ENCODE measurements at regions not wholly inside any gene's neighbourhood (a gene's known extent, or its start where the extent isn't known, plus 50 kb on each side); places are given as distances from the start of the nearest gene placed in this dataset.

DNA sequence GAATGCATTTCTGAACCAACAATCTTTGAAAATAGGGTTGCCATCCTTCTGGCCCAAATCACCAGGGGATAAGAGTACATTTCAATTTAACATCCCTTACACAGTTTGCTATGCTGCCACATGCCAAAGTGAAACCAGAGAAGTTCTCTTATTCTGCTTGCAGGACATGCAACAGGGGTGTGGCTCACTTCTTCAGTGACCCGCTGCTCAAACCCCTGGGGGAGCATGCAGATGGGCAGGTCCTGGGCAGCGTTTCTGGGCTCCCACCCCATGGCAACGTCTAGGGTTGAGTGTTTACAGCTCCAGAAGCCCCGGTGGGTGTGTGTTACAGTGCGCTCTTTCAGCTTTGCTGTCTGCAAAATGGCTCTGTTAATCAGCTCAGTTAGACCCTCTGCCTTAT, 1306.3 kb upstream of the TMEM132C start:
- ChIA-PET RAD21 (ENCODE audit: unreplicated experiment) (no interaction called here), SMC1A (ENCODE audit: uncharacterized antibody, unreplicated experiment) (no interaction called here), POLR2A (no interaction called here), CTCF (no interaction called here)
- DNase-seq (ENCODE audit: low read depth, low spot score) (no peak), ATAC-seq (no peak), FAIRE-seq (no peak)
- H3K4me3 ChIP-seq = no peak overlapping the region
- H3K4me2 ChIP-seq (ENCODE audit: control insufficient read depth, insufficient read depth) = no peak overlapping the region
- H3K27ac ChIP-seq (ENCODE audit: control insufficient read depth, insufficient read depth) = no peak overlapping the region
- no peaks in the 10 kb centered on the region for H3K36me3 ChIP-seq (ENCODE audit: control insufficient read depth in 2 of 2, insufficient read depth in 2 of 2, low read length in 1 of 2)
- no peaks in the 10 kb centered on the region for H3K9me3 ChIP-seq (replicated peaks; ENCODE audit: control insufficient read depth, insufficient read depth, low read length)
- H4K20me1 ChIP-seq (ENCODE audit: control insufficient read depth, insufficient read depth) = no peaks in the 10 kb centered on the region
- no peak overlapping the region for H2AFZ ChIP-seq (ENCODE audit: control insufficient read depth, low read depth, low read length)
- no peaks in the 10 kb centered on the region for H3K4me1 ChIP-seq (ENCODE audit: control insufficient read depth, insufficient read depth, low read length)
- in situ Hi-C loops (cut with MboI) = no loop called here
- no TSS peak for BruUV-seq (replicated peaks)
- intact Hi-C loops (cut with micrococcal nuclease; ENCODE audit: unreplicated experiment) = no loop called here
- H3K27me3 ChIP-seq (replicated peaks in 1 of 2; ENCODE audit: control insufficient read depth in 2 of 2, insufficient read depth in 2 of 2, low read length in 1 of 2) = no peaks in the 10 kb centered on the region
- H3K79me2 ChIP-seq (ENCODE audit: control insufficient read depth, insufficient read depth, low read length) = no peaks in the 10 kb centered on the region
- TF ChIP-seq BRCA1 (IDR thresholded peaks at IDR 0.05; ENCODE audit: low read depth, low read length) = no peak
- TF ChIP-seq STAT3 (IDR thresholded peaks at IDR 0.05; ENCODE audit: low read depth, low read length) = no peak
- TF ChIP-seq MTA2 (IDR thresholded peaks at IDR 0.05; ENCODE audit: low read depth) = no peak
- no peak overlapping the region for H3K9ac ChIP-seq (ENCODE audit: control insufficient read depth, insufficient read depth, low read length)
- 7% methylated on average over 5 of the region's 5 CpGs for whole genome bisulfite sequencing (ENCODE audit: insufficient coverage, insufficient replicate concordance, low lambda C conversion rate, missing lambda C conversion rate)

DNA sequence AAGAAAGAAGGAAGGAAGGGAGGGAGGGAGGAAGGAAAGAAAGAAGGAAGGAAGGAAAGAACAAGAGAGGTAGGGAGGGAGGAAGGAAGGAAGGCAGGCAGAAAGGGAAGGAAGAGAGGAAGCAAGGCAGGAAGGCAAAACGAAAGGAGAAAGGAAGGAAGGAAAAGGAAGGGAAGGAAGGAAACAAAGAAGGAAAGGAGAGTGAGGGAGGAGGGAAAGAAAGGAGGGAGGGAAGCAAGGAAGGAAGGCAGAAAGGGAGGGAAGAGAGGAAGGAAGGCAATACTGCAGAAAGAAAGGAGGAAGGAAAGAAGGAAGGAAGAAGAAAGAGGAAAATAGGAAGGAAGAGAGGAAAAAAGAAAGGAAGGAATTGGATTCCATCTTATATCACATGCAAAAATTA, 1303.1 kb upstream of the TMEM132C start:
- Histone ChIP-seq H3K4me1 (ENCODE audit: control insufficient read depth, insufficient read depth, low read length) (no peaks in the 10 kb centered on the region), H3K9ac (ENCODE audit: control insufficient read depth, insufficient read depth, low read length) (no peak overlapping the region), H3K4me3 (no peak overlapping the region), H3K9me3 (replicated peaks; ENCODE audit: control insufficient read depth, insufficient read depth, low read length) (no peaks in the 10 kb centered on the region), H4K20me1 (ENCODE audit: control insufficient read depth, insufficient read depth) (no peaks in the 10 kb centered on the region), H2AFZ (ENCODE audit: control insufficient read depth, low read depth, low read length) (no peak overlapping the region), H3K4me2 (ENCODE audit: control insufficient read depth, insufficient read depth) (no peak overlapping the region), H3K27me3 (replicated peaks in 1 of 2; ENCODE audit: control insufficient read depth in 2 of 2, insufficient read depth in 2 of 2, low read length in 1 of 2) (no peaks in the 10 kb centered on the region), H3K27ac (ENCODE audit: control insufficient read depth, insufficient read depth) (no peak overlapping the region), H3K36me3 (ENCODE audit: control insufficient read depth in 2 of 2, insufficient read depth in 2 of 2, low read length in 1 of 2) (no peaks in the 10 kb centered on the region), H3K79me2 (ENCODE audit: control insufficient read depth, insufficient read depth, low read length) (no peaks in the 10 kb centered on the region)
- intact Hi-C loops (cut with micrococcal nuclease; ENCODE audit: unreplicated experiment) = no loop called here
- in situ Hi-C loops (cut with MboI) = no loop called here
- ChIA-PET POLR2A (no interaction called here), RAD21 (ENCODE audit: unreplicated experiment) (no interaction called here), SMC1A (ENCODE audit: uncharacterized antibody, unreplicated experiment) (no interaction called here), CTCF (no interaction called here)
- FAIRE-seq (no peak), ATAC-seq (no peak), DNase-seq (ENCODE audit: low read depth, low spot score) (no peak)
- no TSS peak for BruUV-seq (replicated peaks)
- WGBS (ENCODE audit: insufficient coverage, insufficient replicate concordance, low lambda C conversion rate, missing lambda C conversion rate) = 11% methylated on average over 1 of the region's 1 CpG
- no peak for TF ChIP-seq BMI1 (IDR thresholded peaks at IDR 0.05; ENCODE audit: borderline replicate concordance)
- TF ChIP-seq ASH2L (IDR thresholded peaks at IDR 0.05; ENCODE audit: borderline replicate concordance, low read depth) = no peak
- TF ChIP-seq PAX8 (IDR thresholded peaks at IDR 0.05) = no peak
- TF ChIP-seq NFYA (IDR thresholded peaks at IDR 0.05; ENCODE audit: borderline replicate concordance, low read depth, low read length) = no peak
- TF ChIP-seq, protein P1, sequence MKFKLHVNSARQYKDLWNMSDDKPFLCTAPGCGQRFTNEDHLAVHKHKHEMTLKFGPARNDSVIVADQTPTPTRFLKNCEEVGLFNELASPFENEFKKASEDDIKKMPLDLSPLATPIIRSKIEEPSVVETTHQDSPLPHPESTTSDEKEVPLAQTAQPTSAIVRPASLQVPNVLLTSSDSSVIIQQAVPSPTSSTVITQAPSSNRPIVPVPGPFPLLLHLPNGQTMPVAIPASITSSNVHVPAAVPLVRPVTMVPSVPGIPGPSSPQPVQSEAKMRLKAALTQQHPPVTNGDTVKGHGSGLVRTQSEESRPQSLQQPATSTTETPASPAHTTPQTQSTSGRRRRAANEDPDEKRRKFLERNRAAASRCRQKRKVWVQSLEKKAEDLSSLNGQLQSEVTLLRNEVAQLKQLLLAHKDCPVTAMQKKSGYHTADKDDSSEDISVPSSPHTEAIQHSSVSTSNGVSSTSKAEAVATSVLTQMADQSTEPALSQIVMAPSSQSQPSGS (IDR thresholded peaks at IDR 0.05; ENCODE audit: low read length) = no peak
- TF ChIP-seq, protein P2, sequence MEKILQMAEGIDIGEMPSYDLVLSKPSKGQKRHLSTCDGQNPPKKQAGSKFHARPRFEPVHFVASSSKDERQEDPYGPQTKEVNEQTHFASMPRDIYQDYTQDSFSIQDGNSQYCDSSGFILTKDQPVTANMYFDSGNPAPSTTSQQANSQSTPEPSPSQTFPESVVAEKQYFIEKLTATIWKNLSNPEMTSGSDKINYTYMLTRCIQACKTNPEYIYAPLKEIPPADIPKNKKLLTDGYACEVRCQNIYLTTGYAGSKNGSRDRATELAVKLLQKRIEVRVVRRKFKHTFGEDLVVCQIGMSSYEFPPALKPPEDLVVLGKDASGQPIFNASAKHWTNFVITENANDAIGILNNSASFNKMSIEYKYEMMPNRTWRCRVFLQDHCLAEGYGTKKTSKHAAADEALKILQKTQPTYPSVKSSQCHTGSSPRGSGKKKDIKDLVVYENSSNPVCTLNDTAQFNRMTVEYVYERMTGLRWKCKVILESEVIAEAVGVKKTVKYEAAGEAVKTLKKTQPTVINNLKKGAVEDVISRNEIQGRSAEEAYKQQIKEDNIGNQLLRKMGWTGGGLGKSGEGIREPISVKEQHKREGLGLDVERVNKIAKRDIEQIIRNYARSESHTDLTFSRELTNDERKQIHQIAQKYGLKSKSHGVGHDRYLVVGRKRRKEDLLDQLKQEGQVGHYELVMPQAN (conservative IDR thresholded peaks at IDR 0.05) = no peak
- TF ChIP-seq RELA (IDR thresholded peaks at IDR 0.05; ENCODE audit: borderline replicate concordance, partially characterized antibody) = no peak
- TF ChIP-seq DPF2 (IDR thresholded peaks at IDR 0.05) = no peak
- TF ChIP-seq SREBF2 (IDR thresholded peaks at IDR 0.05; ENCODE audit: low read length) = no peak
- TF ChIP-seq, protein P3, sequence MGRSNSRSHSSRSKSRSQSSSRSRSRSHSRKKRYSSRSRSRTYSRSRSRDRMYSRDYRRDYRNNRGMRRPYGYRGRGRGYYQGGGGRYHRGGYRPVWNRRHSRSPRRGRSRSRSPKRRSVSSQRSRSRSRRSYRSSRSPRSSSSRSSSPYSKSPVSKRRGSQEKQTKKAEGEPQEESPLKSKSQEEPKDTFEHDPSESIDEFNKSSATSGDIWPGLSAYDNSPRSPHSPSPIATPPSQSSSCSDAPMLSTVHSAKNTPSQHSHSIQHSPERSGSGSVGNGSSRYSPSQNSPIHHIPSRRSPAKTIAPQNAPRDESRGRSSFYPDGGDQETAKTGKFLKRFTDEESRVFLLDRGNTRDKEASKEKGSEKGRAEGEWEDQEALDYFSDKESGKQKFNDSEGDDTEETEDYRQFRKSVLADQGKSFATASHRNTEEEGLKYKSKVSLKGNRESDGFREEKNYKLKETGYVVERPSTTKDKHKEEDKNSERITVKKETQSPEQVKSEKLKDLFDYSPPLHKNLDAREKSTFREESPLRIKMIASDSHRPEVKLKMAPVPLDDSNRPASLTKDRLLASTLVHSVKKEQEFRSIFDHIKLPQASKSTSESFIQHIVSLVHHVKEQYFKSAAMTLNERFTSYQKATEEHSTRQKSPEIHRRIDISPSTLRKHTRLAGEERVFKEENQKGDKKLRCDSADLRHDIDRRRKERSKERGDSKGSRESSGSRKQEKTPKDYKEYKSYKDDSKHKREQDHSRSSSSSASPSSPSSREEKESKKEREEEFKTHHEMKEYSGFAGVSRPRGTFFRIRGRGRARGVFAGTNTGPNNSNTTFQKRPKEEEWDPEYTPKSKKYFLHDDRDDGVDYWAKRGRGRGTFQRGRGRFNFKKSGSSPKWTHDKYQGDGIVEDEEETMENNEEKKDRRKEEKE (IDR thresholded peaks at IDR 0.05) = no peak
- no peak for TF ChIP-seq WRNIP1 (IDR thresholded peaks at IDR 0.05; ENCODE audit: borderline replicate concordance, low read depth, low read length)
